ENCODE measurements at regions not wholly inside any gene's neighbourhood (a gene's known extent, or its start where the extent isn't known, plus 50 kb on each side); places are given as distances from the start of the nearest gene placed in this dataset.

DNA sequence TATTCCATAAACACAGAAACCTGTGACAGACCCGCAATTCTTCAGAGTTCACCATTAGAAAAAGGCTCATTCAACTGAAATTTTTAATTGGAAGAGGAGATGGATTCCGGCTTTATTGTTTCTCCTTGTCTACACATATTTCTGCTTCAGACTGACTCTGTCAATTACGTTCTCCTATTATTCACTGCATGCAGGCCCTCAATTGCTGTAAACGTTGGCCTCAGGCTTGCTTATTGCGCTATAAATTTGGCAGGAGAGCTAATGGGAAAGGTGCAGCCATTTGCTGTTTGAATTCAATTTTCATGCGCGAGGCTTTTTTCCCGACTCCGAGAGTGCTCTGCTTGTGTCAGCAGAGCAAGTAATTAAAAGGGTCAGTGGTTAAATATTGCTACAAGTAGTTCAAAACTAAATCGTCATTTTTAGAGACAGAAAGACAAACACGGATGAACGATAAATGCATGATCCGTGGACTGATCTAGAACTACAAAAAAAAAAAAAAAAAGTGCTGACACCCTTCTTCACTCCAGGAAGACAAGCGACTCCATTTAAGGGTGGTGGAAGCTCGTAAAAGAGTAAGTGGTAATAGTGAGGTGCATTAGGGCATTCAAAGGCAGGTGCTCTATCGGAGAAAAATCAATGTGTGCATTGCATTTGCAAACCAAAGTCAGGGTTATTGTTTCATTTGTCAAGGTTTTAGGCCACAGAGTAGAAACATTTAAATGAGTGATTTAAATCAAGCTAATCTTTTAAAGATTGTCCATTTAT, 841.6 kb upstream of the FRG1 start:
- Mint-ChIP-seq H3K27ac (no peak overlapping the region), H3K4me1 (no peaks in the 10 kb centered on the region), H3K27me3 (ENCODE audit: low read depth) (peaks cover 3% of the 10 kb centered on the region), H3K4me3 (no peak overlapping the region), H3K36me3 (ENCODE audit: low read depth) (no peaks in the 10 kb centered on the region), H3K9me3 (no peaks in the 10 kb centered on the region)
- TF ChIP-seq, protein P1, sequence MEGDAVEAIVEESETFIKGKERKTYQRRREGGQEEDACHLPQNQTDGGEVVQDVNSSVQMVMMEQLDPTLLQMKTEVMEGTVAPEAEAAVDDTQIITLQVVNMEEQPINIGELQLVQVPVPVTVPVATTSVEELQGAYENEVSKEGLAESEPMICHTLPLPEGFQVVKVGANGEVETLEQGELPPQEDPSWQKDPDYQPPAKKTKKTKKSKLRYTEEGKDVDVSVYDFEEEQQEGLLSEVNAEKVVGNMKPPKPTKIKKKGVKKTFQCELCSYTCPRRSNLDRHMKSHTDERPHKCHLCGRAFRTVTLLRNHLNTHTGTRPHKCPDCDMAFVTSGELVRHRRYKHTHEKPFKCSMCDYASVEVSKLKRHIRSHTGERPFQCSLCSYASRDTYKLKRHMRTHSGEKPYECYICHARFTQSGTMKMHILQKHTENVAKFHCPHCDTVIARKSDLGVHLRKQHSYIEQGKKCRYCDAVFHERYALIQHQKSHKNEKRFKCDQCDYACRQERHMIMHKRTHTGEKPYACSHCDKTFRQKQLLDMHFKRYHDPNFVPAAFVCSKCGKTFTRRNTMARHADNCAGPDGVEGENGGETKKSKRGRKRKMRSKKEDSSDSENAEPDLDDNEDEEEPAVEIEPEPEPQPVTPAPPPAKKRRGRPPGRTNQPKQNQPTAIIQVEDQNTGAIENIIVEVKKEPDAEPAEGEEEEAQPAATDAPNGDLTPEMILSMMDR (IDR thresholded peaks at IDR 0.05; ENCODE audit: unreplicated experiment in 3 of 3) = no peak

DNA sequence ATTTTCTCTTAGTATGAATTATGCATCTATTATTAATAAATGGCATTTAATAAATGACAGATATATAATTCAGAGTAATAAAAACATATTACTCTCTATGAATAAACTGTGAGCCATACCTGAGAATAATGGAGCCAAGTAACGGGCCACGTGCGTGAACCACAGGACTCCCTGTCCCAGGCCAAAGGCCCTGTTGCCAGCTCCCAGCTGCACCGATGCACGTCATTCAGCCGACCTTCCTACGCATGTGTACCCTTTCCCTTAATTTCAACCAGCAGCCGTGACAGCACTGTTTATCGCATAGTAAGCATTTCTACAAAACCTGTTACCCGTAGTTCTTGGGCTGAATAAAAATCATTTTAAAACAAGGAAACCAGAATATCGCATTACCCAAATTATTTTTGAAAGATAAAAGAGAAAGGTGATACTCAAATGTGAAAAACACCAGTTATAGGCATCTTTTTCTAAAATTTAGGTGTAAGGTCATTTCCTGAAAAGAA, 827.2 kb upstream of the FRG1 start:
- no peak overlapping the region for H3K27ac Mint-ChIP-seq
- no peaks in the 10 kb centered on the region for H3K36me3 Mint-ChIP-seq (ENCODE audit: low read depth)
- TF ChIP-seq, protein P1 (IDR thresholded peaks at IDR 0.05; ENCODE audit: unreplicated experiment in 3 of 3) = no peak
- H3K4me3 Mint-ChIP-seq = no peak overlapping the region
- no peaks in the 10 kb centered on the region for H3K4me1 Mint-ChIP-seq
- H3K9me3 Mint-ChIP-seq = no peaks in the 10 kb centered on the region
- no peaks in the 10 kb centered on the region for H3K27me3 Mint-ChIP-seq (ENCODE audit: low read depth)

DNA sequence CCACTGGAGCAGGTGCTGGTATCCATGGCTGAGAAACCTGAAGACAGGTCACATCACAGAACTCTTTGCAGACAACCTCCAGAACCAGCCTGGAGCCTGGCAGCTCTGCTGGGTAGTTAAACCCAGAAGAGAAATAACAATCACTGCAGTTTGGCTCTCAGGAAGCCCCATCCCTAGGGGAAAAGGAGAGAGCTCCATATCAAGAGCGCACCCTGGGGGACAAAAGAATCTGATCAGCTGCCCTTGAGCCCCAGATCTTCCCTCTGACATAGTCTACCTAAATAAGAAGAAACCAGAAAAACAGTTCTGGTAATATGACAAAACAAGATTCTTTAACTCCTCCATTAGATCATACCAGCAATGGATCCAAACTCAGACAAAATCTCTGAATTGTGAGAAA, 823.2 kb upstream of the FRG1 start:
- no peak overlapping the region for H3K4me3 Mint-ChIP-seq
- no peaks in the 10 kb centered on the region for H3K36me3 Mint-ChIP-seq (ENCODE audit: low read depth)
- H3K27me3 Mint-ChIP-seq (ENCODE audit: low read depth) = no peaks in the 10 kb centered on the region
- H3K4me1 Mint-ChIP-seq = no peaks in the 10 kb centered on the region
- peaks cover 5% of the 10 kb centered on the region for H3K9me3 Mint-ChIP-seq
- TF ChIP-seq, protein P1 (IDR thresholded peaks at IDR 0.05; ENCODE audit: unreplicated experiment in 3 of 3) = no peak
- no peak overlapping the region for H3K27ac Mint-ChIP-seq

DNA sequence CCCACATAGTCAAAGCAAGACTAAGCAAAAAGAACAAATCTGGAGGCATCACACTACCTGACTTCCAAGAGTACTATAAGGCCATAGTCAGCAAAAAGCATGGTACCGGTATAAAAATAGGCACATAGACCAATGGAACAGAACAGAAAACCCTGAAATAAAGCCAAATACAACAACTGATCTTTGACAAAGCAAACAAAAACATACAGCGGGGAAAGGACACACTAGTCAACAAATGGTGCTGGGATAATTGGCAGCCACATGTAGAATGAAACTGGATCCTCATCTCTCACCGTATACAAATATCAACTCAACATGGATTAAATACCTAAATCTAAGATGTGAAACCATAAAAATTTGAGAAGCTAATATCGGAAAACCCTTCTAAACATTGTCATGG, 819.3 kb upstream of the FRG1 start:
- H3K9me3 Mint-ChIP-seq = peaks cover 5% of the 10 kb centered on the region
- H3K27ac Mint-ChIP-seq = no peak overlapping the region
- no peaks in the 10 kb centered on the region for H3K4me1 Mint-ChIP-seq
- H3K4me3 Mint-ChIP-seq = no peak overlapping the region
- no peaks in the 10 kb centered on the region for H3K36me3 Mint-ChIP-seq (ENCODE audit: low read depth)
- H3K27me3 Mint-ChIP-seq (ENCODE audit: low read depth) = no peaks in the 10 kb centered on the region
- TF ChIP-seq, protein P1 (IDR thresholded peaks at IDR 0.05; ENCODE audit: unreplicated experiment in 3 of 3) = no peak

DNA sequence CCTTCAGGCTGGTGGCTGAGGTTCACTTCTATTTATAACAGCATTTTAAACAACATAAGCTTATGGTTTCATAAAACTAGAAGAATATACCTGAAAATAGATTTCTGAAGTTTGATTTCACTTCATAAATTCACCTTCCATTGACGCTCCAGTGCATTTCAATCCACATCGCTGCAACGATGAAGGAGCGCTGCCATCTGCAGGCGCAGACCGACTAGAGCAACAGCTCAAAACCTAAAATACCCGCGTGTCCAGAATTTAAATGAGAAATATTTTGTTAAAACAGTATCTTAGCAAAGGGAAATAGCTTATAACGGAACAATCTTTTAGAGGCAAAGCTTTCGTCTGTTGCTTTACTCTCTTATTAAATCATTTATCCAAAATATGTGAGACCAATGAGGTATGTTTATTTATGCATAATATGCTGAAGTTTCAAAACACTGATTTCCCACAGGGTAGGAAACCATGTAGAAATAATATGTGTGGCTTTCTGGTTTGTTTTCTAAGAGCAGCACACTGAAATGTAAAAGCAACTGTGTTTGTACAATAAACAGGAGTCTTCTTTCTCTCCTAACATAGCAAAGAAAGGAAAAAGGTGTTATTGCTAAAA, 816.4 kb upstream of the FRG1 start:
- H3K27ac Mint-ChIP-seq = peak overlapping the region in 1 of 3 experiments; percentile 21
- H3K4me1 Mint-ChIP-seq = no peaks in the 10 kb centered on the region
- TF ChIP-seq, protein P1 (IDR thresholded peaks at IDR 0.05; ENCODE audit: unreplicated experiment in 3 of 3) = peak; percentile 87 to 90 (median 88)
- H3K9me3 Mint-ChIP-seq = peaks cover 2% of the 10 kb centered on the region
- no peaks in the 10 kb centered on the region for H3K36me3 Mint-ChIP-seq (ENCODE audit: low read depth)
- no peak overlapping the region for H3K4me3 Mint-ChIP-seq
- H3K27me3 Mint-ChIP-seq (ENCODE audit: low read depth) = no peaks in the 10 kb centered on the region

All from nephron (organoid).